ENCODE measurements at regions not wholly inside any gene's neighbourhood (a gene's known extent, or its start where the extent isn't known, plus 50 kb on each side); places are given as distances from the start of the nearest gene placed in this dataset.
"Not testable (repeated sequence)": the region's sequence is repeated elsewhere in the genome, so short reads cannot be mapped to it uniquely, and the experiment has no call there.

DNA sequence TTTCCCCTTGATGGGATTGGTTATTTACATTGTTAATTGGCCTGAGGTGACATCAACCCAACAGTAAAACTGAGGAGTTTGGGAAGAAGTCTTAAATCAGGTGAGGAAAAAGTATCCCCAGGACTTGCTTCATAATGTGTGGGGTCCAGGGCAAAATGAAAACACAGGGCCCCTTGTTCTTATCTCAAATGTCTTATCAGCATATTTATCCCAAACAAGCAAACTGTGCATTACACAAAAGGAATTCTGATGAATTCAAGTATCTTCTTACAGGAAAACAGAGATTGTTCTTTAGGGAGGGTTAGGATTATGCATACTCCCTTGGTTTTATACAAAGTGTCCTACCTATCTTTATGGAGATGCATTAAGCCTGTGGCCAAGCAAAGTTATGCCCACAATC lies 178.4 kb downstream of the SPTSSA start:
- Histone ChIP-seq H3K4me1 (no peaks in the 10 kb centered on the region), H3K27ac (no peak overlapping the region), H3K27me3 (no peaks in the 10 kb centered on the region), H3K4me3 (no peak overlapping the region), H3K9me3 (no peaks in the 10 kb centered on the region), H3K36me3 (no peaks in the 10 kb centered on the region)
- intact Hi-C loops (cut with DNase I), result no loop called here
- TF ChIP-seq EP300 (IDR thresholded peaks at IDR 0.05) (no peak), POLR2AphosphoS5 (IDR thresholded peaks at IDR 0.05) (no peak), POLR2A (IDR thresholded peaks at IDR 0.05) (no peak)
- TF ChIP-seq, protein P1, sequence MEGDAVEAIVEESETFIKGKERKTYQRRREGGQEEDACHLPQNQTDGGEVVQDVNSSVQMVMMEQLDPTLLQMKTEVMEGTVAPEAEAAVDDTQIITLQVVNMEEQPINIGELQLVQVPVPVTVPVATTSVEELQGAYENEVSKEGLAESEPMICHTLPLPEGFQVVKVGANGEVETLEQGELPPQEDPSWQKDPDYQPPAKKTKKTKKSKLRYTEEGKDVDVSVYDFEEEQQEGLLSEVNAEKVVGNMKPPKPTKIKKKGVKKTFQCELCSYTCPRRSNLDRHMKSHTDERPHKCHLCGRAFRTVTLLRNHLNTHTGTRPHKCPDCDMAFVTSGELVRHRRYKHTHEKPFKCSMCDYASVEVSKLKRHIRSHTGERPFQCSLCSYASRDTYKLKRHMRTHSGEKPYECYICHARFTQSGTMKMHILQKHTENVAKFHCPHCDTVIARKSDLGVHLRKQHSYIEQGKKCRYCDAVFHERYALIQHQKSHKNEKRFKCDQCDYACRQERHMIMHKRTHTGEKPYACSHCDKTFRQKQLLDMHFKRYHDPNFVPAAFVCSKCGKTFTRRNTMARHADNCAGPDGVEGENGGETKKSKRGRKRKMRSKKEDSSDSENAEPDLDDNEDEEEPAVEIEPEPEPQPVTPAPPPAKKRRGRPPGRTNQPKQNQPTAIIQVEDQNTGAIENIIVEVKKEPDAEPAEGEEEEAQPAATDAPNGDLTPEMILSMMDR (IDR thresholded peaks at IDR 0.05), result no peak
- no peak for DNase-seq

DNA sequence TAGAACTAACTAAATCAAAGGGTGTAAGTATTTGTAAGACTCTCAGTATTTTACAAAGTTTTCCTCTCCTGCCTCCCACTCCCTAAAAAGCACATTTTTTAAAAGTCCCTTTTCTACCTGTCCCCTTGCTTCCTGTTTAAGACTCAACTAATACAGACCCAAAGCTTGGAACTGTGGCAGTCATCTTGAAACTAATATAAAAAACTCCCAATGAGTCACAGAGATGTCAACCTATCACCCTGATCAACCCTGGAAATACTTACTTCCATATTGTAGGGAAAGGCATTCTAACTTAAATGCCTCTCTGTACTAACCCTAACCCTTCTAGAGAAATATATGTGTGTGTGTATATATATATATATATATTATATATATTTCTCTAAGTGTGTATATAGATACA lies 184.8 kb downstream of the SPTSSA start:
- Histone ChIP-seq H3K9me3 (no peaks in the 10 kb centered on the region), H3K27me3 (no peaks in the 10 kb centered on the region), H3K4me3 (no peak overlapping the region), H3K4me1 (peaks cover 0 to 11% (median 5%) of the 10 kb centered on the region in 4 donors), H3K36me3 (no peaks in the 10 kb centered on the region), H3K27ac (no peak overlapping the region)
- intact Hi-C loops (cut with DNase I), result no loop called here
- no peak for DNase-seq
- TF ChIP-seq, protein P1 (IDR thresholded peaks at IDR 0.05), result no peak
- TF ChIP-seq POLR2A (IDR thresholded peaks at IDR 0.05) (no peak), EP300 (IDR thresholded peaks at IDR 0.05) (no peak), POLR2AphosphoS5 (IDR thresholded peaks at IDR 0.05) (no peak)

DNA sequence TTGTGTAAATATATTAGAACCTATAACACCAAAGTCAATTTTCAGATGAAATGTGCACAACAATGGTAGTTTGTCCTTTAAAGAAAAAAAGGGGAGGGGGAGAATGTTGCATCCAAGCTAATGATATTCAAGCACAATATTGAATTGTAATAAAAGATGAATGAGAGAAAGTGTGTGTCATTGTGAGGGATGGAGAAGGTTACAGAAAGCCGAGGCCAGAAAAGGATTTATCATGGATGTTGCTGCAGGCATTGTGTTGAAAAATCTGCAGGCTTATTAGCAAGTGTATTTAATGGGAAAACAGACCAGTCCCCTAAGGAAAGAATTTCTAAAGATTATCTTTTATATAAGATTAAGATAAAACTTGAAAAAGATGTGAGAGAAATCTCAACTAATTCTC lies 186.5 kb downstream of the SPTSSA start:
- TF ChIP-seq, protein P1 (IDR thresholded peaks at IDR 0.05), result no peak
- TF ChIP-seq POLR2AphosphoS5 (IDR thresholded peaks at IDR 0.05) (no peak), POLR2A (IDR thresholded peaks at IDR 0.05) (no peak), EP300 (IDR thresholded peaks at IDR 0.05) (no peak)
- H3K4me3 ChIP-seq, result no peak overlapping the region
- 75 to 91% methylated on average over 1 of the region's 1 CpG for WGBS, 2 donors
- no peaks in the 10 kb centered on the region for H3K27me3 ChIP-seq
- H3K4me1 ChIP-seq, result peaks cover 0 to 11% (median 5%) of the 10 kb centered on the region in 4 donors
- intact Hi-C loops (cut with DNase I), result no loop called here
- no peak for DNase-seq
- H3K36me3 ChIP-seq, result no peaks in the 10 kb centered on the region
- no peaks in the 10 kb centered on the region for H3K9me3 ChIP-seq
- H3K27ac ChIP-seq, result no peak overlapping the region

DNA sequence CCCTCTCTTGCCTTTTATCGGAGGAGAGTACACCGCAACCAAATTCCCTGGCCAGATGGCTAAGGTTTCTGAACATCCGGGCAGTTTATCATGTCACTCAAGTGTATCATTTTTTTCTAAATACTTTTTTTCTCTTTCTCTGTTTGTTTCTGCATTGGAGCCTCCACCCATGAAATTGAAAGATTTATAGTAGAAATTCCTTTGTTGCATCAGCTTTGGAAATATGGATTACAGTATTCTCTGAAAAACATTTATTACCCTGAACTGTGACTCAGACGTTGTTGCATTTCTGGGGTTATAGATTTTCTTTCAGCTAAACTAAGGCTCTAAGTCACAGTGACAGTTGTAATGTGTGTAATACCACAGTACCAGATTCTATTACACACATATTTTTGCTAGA lies 187.0 kb downstream of the SPTSSA start:
- H3K27ac ChIP-seq, result peak overlapping the region in 1 of 4 donors; percentile 28
- no peaks in the 10 kb centered on the region for H3K9me3 ChIP-seq
- H3K4me3 ChIP-seq, result no peak overlapping the region
- no peaks in the 10 kb centered on the region for H3K36me3 ChIP-seq
- intact Hi-C loops (cut with DNase I), result no loop called here
- 68 to 76% methylated on average over 4 of the region's 4 CpGs for WGBS, 2 donors
- no peak for DNase-seq
- TF ChIP-seq POLR2A (IDR thresholded peaks at IDR 0.05), result no peak
- no peak for TF ChIP-seq EP300 (IDR thresholded peaks at IDR 0.05)
- TF ChIP-seq POLR2AphosphoS5 (IDR thresholded peaks at IDR 0.05), result no peak
- TF ChIP-seq, protein P1 (IDR thresholded peaks at IDR 0.05), result no peak
- H3K27me3 ChIP-seq, result no peaks in the 10 kb centered on the region
- peaks cover 0 to 11% (median 5%) of the 10 kb centered on the region in 4 donors for H3K4me1 ChIP-seq

DNA sequence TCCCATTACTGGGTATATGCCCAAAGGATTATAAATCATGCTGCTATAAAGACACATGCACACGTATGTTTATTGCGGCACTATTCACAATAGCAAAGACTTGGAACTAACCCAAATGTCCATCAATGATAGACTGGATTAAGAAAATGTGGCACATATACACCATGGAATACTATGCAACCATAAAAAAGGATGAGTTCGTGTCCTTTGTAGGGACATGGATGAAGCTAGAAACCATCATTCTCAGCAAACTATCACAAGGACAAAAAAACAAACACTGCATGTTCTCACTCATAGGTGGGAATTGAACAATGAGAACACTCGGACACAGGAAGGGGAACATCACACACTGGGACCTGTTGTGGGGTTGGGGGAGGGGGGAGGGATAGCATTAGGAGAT lies 188.3 kb downstream of the SPTSSA start:
- WGBS, 2 donors, result 90 to 98% methylated on average over 2 of the region's 4 CpGs
- H3K9me3 ChIP-seq; H3K4me3 ChIP-seq; H3K27ac ChIP-seq; H3K36me3 ChIP-seq; H3K27me3 ChIP-seq; intact Hi-C loops (cut with DNase I); DNase-seq: not testable (repeated sequence)
- peaks cover 0 to 11% (median 5%) of the 10 kb centered on the region in 4 donors for H3K4me1 ChIP-seq
